ENCODE measurements at regions not wholly inside any gene's neighbourhood (a gene's known extent, or its start where the extent isn't known, plus 50 kb on each side); places are given as distances from the start of the nearest gene placed in this dataset.

- Histone ChIP-seq H3K36me3 (replicated peaks; ENCODE audit: control insufficient read depth, insufficient read depth, low read length) (no peaks in the 10 kb centered on the region), H3K27me3 (ENCODE audit: control insufficient read depth, insufficient read depth, low read length) (no peaks in the 10 kb centered on the region)
- DNase-seq = no peak
Measured at GRCh38 chr9:78573205-78573604, 276.3 kb downstream of the PSAT1 start.

DNA sequence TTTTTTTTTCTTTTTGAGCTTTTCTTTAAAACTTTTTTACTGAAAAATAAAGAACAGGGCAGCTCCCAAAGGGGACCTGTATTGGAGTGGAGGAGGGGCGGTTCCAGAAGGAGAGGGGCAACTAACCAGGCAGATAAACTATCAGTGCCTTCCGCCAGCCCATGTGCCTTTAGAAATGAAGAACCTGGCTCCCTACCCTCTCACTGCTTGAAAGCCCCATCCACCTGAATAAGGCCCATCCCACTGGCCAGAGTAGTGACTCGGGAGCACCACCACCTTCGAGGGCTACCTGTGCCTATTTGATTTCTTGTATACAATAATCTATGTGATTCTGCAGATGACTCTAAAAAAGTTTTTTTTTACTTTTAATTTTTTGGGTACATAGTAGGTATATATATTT lies 276.7 kb downstream of the PSAT1 start:
- no peaks in the 10 kb centered on the region for H3K36me3 ChIP-seq (replicated peaks; ENCODE audit: control insufficient read depth, insufficient read depth, low read length)
- DNase-seq = no peak
- no peaks in the 10 kb centered on the region for H3K27me3 ChIP-seq (ENCODE audit: control insufficient read depth, insufficient read depth, low read length)
- H3K4me3 ChIP-seq (ENCODE audit: insufficient read depth, low read depth, low read length) = no peak overlapping the region

More at GRCh38 chr9:78573205-78573604, 276.3 kb downstream of the PSAT1 start:
- H3K4me3 ChIP-seq (ENCODE audit: insufficient read depth, low read depth, low read length) = no peak overlapping the region

DNA sequence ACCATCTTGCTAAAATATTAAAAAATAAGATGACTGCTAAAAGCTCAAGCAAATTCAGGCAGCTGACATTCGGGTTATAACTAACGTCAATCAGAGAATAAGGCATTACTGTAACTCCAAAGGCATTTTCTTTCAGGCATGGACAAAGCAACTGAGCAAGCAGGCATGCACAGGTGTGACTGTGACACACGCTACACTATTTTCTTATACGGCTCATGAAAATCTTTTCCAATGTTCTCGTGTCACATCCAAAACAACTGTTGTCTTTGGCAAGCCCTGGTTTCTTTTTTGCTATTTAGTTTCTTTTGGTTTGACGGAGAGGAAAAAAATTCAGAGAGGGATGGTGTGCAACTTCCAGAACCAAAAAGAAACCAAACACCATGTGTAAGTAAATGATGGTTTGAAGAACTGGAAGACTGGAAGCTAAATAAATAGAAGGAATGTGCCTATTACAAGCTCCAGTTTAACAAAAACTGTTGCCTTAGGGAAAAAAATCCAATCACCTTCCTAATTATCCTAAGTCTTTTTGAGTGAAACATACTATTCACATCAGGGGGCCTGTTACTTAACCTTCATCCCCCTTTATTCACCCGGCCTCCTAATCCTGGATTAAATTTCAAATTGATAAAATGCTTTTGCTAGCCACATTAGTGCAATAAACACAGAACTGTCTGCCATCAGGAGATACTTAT lies 277.6 kb downstream of the PSAT1 start:
- no peak overlapping the region for H3K4me3 ChIP-seq (ENCODE audit: insufficient read depth, low read depth, low read length)
- no peaks in the 10 kb centered on the region for H3K27me3 ChIP-seq (ENCODE audit: control insufficient read depth, insufficient read depth, low read length)
- no peaks in the 10 kb centered on the region for H3K36me3 ChIP-seq (replicated peaks; ENCODE audit: control insufficient read depth, insufficient read depth, low read length)
- no peak for DNase-seq

GRCh38 chr9:78575081-78575480 lies 278.2 kb downstream of the PSAT1 start:
- DNase-seq = no peak
- H3K27me3 ChIP-seq (ENCODE audit: control insufficient read depth, insufficient read depth, low read length) = no peaks in the 10 kb centered on the region
- no peaks in the 10 kb centered on the region for H3K36me3 ChIP-seq (replicated peaks; ENCODE audit: control insufficient read depth, insufficient read depth, low read length)
- H3K4me3 ChIP-seq (ENCODE audit: insufficient read depth, low read depth, low read length) = no peak overlapping the region

- Histone ChIP-seq H3K4me3 (ENCODE audit: insufficient read depth, low read depth, low read length) (no peak overlapping the region), H3K27me3 (ENCODE audit: control insufficient read depth, insufficient read depth, low read length) (no peaks in the 10 kb centered on the region), H3K36me3 (replicated peaks; ENCODE audit: control insufficient read depth, insufficient read depth, low read length) (no peaks in the 10 kb centered on the region)
- DNase-seq = no peak
Measured at GRCh38 chr9:78575771-78576170, 278.8 kb downstream of the PSAT1 start.

GRCh38 chr9:78577156-78577906 lies 280.4 kb downstream of the PSAT1 start:
- no peaks in the 10 kb centered on the region for H3K27me3 ChIP-seq (ENCODE audit: control insufficient read depth, insufficient read depth, low read length)
- DNase-seq = no peak
- H3K4me3 ChIP-seq (ENCODE audit: insufficient read depth, low read depth, low read length) = no peak overlapping the region
- H3K36me3 ChIP-seq (replicated peaks; ENCODE audit: control insufficient read depth, insufficient read depth, low read length) = no peaks in the 10 kb centered on the region

GRCh38 chr9:78578072-78578471 lies 281.1 kb downstream of the PSAT1 start:
- DNase-seq = no peak
- H3K27me3 ChIP-seq (ENCODE audit: control insufficient read depth, insufficient read depth, low read length) = no peaks in the 10 kb centered on the region
- H3K36me3 ChIP-seq (replicated peaks; ENCODE audit: control insufficient read depth, insufficient read depth, low read length) = no peaks in the 10 kb centered on the region
- no peak overlapping the region for H3K4me3 ChIP-seq (ENCODE audit: insufficient read depth, low read depth, low read length)

GRCh38 chr9:78582821-78583220 lies 285.9 kb downstream of the PSAT1 start:
- Histone ChIP-seq H3K36me3 (replicated peaks; ENCODE audit: control insufficient read depth, insufficient read depth, low read length) (no peaks in the 10 kb centered on the region), H3K27me3 (ENCODE audit: control insufficient read depth, insufficient read depth, low read length) (no peaks in the 10 kb centered on the region)
- DNase-seq = no peak

GRCh38 chr9:78584589-78584988 lies 287.7 kb downstream of the PSAT1 start:
- no peaks in the 10 kb centered on the region for H3K36me3 ChIP-seq (replicated peaks; ENCODE audit: control insufficient read depth, insufficient read depth, low read length)
- no peaks in the 10 kb centered on the region for H3K27me3 ChIP-seq (ENCODE audit: control insufficient read depth, insufficient read depth, low read length)
- no peak for DNase-seq
- H3K4me3 ChIP-seq (ENCODE audit: insufficient read depth, low read depth, low read length) = no peak overlapping the region

More at GRCh38 chr9:78582821-78583220, 285.9 kb downstream of the PSAT1 start:
- no peak overlapping the region for H3K4me3 ChIP-seq (ENCODE audit: insufficient read depth, low read depth, low read length)

- Histone ChIP-seq H3K27me3 (ENCODE audit: control insufficient read depth, insufficient read depth, low read length) (no peaks in the 10 kb centered on the region), H3K36me3 (replicated peaks; ENCODE audit: control insufficient read depth, insufficient read depth, low read length) (no peaks in the 10 kb centered on the region), H3K4me3 (ENCODE audit: insufficient read depth, low read depth, low read length) (no peak overlapping the region)
- DNase-seq = no peak
Measured at GRCh38 chr9:78585909-78586308, 289.0 kb downstream of the PSAT1 start.

DNA sequence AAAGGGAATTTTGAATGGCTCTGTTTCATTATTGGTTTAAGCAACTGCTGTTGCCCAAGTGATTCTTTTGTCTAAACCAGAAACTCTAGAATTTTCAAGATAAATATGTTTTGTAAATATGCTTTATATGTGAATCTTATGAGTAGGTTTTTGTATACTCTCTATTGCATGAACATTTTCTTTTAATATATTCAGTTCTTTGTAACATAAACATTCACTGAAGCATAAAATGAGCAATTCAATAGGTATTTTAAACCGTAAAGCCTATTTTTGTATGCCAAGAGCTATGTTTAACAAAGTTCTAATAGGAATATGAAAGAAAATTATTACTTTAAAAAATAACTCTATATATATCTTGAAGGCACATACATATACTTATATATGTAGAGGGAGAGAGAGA lies 293.1 kb downstream of the PSAT1 start:
- Histone ChIP-seq H3K4me3 (ENCODE audit: insufficient read depth, low read depth, low read length) (no peak overlapping the region), H3K27me3 (ENCODE audit: control insufficient read depth, insufficient read depth, low read length) (no peaks in the 10 kb centered on the region), H3K36me3 (replicated peaks; ENCODE audit: control insufficient read depth, insufficient read depth, low read length) (no peaks in the 10 kb centered on the region)
- no peak for DNase-seq

GRCh38 chr9:78592811-78593210 lies 295.9 kb downstream of the PSAT1 start:
- no peaks in the 10 kb centered on the region for H3K27me3 ChIP-seq (ENCODE audit: control insufficient read depth, insufficient read depth, low read length)
- no peaks in the 10 kb centered on the region for H3K36me3 ChIP-seq (replicated peaks; ENCODE audit: control insufficient read depth, insufficient read depth, low read length)
- DNase-seq = no peak
- no peak overlapping the region for H3K4me3 ChIP-seq (ENCODE audit: insufficient read depth, low read depth, low read length)

DNA sequence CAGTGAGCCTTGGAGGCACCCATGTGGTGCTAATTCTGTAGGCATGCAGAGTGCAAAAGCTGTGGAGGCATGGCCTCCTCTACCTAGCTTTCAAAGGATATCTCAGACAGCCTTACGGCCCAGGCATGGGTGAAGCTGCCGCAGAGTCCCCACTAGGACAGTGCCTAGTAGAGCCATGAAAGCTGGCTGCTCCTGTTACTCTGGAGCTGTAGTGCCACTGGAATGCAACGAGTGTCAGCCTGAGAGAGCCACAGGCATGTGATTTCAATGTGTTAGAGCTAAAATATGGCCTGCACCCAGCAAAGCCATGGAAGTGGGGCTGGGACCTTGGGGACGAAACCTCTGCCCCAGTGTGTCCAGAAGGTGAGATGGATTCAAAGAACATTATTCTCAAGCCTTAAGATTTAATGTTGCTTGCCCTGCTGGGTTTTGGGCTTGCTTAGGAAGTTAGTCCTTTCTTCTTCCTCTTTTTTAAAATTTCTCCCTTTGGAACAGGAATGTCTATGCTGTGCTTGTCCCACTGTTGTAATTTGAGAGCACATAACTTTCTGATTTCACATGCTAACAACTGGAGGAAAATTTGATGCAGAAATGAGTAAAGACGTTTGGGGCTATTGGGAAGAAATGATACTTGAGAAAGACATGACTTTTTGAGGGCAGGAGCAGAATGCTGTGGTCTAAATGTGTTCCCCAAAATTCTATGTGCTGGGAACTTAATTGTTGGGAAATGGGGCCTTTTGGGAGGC lies 298.4 kb downstream of the PSAT1 start:
- Histone ChIP-seq H3K4me3 (ENCODE audit: insufficient read depth, low read depth, low read length) (no peak overlapping the region), H3K27me3 (ENCODE audit: control insufficient read depth, insufficient read depth, low read length) (no peaks in the 10 kb centered on the region), H3K36me3 (replicated peaks; ENCODE audit: control insufficient read depth, insufficient read depth, low read length) (no peaks in the 10 kb centered on the region)
- no peak for DNase-seq

DNA sequence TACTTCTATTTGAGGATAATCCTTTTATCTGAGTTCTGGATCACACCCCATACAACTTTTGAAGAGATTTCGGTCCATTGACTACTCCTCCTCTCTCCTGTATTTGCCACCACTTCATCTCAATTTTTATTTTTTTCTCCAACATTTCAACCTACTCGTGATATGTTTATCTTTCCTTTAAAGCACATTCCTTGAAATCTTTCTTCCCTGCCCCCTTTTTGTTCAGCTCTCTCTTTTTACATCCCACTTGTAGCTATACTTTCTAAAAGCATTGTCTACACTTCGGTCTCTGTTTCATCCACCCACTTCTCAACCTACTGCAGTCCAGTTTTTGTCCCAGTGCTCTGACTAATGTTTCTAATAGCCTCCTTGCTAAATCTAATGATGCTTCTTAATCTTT lies 299.4 kb downstream of the PSAT1 start:
- no peak for DNase-seq
- Histone ChIP-seq H3K4me3 (ENCODE audit: insufficient read depth, low read depth, low read length) (no peak overlapping the region), H3K36me3 (replicated peaks; ENCODE audit: control insufficient read depth, insufficient read depth, low read length) (no peaks in the 10 kb centered on the region), H3K27me3 (ENCODE audit: control insufficient read depth, insufficient read depth, low read length) (no peaks in the 10 kb centered on the region)

- no peaks in the 10 kb centered on the region for H3K27me3 ChIP-seq (ENCODE audit: control insufficient read depth, insufficient read depth, low read length)
- no peak overlapping the region for H3K4me3 ChIP-seq (ENCODE audit: insufficient read depth, low read depth, low read length)
- H3K36me3 ChIP-seq (replicated peaks; ENCODE audit: control insufficient read depth, insufficient read depth, low read length) = no peaks in the 10 kb centered on the region
- no peak for DNase-seq
Measured at GRCh38 chr9:78598120-78598519, 301.2 kb downstream of the PSAT1 start.
